ENCODE measurements at regions not wholly inside any gene's neighbourhood (a gene's known extent, or its start where the extent isn't known, plus 50 kb on each side); places are given as distances from the start of the nearest gene placed in this dataset.

- no peak for ATAC-seq
- 30% methylated on average over 5 of the region's 5 CpGs for WGBS (ENCODE audit: low lambda C conversion rate)
Observed at GRCh38 chr17:79224903-79225302, 150.3 kb downstream of the ENGASE start.

More at GRCh38 chr17:79224903-79225302, 150.3 kb downstream of the ENGASE start:
- H3K36me3 ChIP-seq (replicated peaks in 1 of 2; ENCODE audit: control insufficient read depth in 1 of 2, insufficient read depth in 2 of 2, low read length in 2 of 2) = no peaks in the 10 kb centered on the region
- no peaks in the 10 kb centered on the region for H3K79me2 ChIP-seq (ENCODE audit: insufficient read depth, low read length)
- H3K27ac ChIP-seq (ENCODE audit: extremely low read length, insufficient read depth, low read length) = no peak overlapping the region
- intact Hi-C loops (cut with micrococcal nuclease; ENCODE audit: unreplicated experiment) = no loop called here
- FAIRE-seq (no peak), DNase-seq (ENCODE audit: low spot score) (no peak)
- in situ Hi-C loops (cut with HindIII; ENCODE audit: extremely low pct_ligation_motif_present, low pct_unique_long_range_greater_than_20kb) = no loop called here
- TF ChIP-seq, protein P1, sequence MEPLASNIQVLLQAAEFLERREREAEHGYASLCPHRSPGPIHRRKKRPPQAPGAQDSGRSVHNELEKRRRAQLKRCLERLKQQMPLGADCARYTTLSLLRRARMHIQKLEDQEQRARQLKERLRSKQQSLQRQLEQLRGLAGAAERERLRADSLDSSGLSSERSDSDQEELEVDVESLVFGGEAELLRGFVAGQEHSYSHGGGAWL (CRISPR knock-in tag; IDR thresholded peaks at IDR 0.05) = no peak
- no peak for TF ChIP-seq PHF20 (CRISPR knock-in tag; IDR thresholded peaks at IDR 0.05)
- TF ChIP-seq CENPX (CRISPR knock-in tag; IDR thresholded peaks at IDR 0.05) = no peak
- TF ChIP-seq DMTF1 (CRISPR knock-in tag; IDR thresholded peaks at IDR 0.05) = no peak
- TF ChIP-seq KDM5A (IDR thresholded peaks at IDR 0.05; ENCODE audit: borderline replicate concordance, low read length) = no peak
- TF ChIP-seq, protein P2, sequence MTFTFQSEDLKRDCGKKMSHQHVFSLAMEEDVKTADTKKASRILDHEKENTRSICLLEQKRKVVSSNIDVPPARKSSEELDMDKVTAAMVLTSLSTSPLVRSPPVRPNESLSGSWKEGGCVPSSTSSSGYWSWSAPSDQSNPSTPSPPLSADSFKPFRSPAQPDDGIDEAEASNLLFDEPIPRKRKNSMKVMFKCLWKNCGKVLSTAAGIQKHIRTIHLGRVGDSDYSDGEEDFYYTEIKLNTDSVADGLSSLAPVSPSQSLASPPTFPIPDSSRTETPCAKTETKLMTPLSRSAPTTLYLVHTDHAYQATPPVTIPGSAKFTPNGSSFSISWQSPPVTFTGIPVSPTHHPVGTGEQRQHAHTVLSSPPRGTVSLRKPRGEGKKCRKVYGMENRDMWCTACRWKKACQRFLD (CRISPR knock-in tag; IDR thresholded peaks at IDR 0.05; ENCODE audit: borderline replicate concordance) = no peak
- no peak for TF ChIP-seq ZNF382 (CRISPR knock-in tag; IDR thresholded peaks at IDR 0.05; ENCODE audit: borderline replicate concordance)
- TF ChIP-seq FOXK2 (IDR thresholded peaks at IDR 0.05) = no peak
- TF ChIP-seq TBX2 (CRISPR knock-in tag; IDR thresholded peaks at IDR 0.05; ENCODE audit: borderline replicate concordance) = no peak
- no peak for TF ChIP-seq ZNF788 (CRISPR knock-in tag; IDR thresholded peaks at IDR 0.05; ENCODE audit: borderline replicate concordance)
- TF ChIP-seq ZNF614 (CRISPR knock-in tag; IDR thresholded peaks at IDR 0.05; ENCODE audit: borderline replicate concordance) = no peak
- TF ChIP-seq, protein P3, sequence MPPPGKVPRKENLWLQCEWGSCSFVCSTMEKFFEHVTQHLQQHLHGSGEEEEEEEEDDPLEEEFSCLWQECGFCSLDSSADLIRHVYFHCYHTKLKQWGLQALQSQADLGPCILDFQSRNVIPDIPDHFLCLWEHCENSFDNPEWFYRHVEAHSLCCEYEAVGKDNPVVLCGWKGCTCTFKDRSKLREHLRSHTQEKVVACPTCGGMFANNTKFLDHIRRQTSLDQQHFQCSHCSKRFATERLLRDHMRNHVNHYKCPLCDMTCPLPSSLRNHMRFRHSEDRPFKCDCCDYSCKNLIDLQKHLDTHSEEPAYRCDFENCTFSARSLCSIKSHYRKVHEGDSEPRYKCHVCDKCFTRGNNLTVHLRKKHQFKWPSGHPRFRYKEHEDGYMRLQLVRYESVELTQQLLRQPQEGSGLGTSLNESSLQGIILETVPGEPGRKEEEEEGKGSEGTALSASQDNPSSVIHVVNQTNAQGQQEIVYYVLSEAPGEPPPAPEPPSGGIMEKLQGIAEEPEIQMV (CRISPR knock-in tag; IDR thresholded peaks at IDR 0.05; ENCODE audit: low read depth) = no peak
- no peak for TF ChIP-seq GABPB1 (CRISPR knock-in tag; IDR thresholded peaks at IDR 0.05)
- no peak for TF ChIP-seq SUZ12 (IDR thresholded peaks at IDR 0.05; ENCODE audit: low read depth, low read length)
- TF ChIP-seq GPN1 (CRISPR knock-in tag; IDR thresholded peaks at IDR 0.05; ENCODE audit: borderline replicate concordance) = no peak
- H3K27me3 ChIP-seq (ENCODE audit: control insufficient read depth in 1 of 2, insufficient read depth in 2 of 2, low read length in 2 of 2) = peaks cover 24 to 79% of the 10 kb centered on the region in 2 experiments
- H4K20me1 ChIP-seq (ENCODE audit: insufficient read depth, low read length) = peaks cover 8% of the 10 kb centered on the region; the same call in 1 of the 2 replicates
- no peaks in the 10 kb centered on the region for H3K9me3 ChIP-seq (ENCODE audit: low read length)
- no peak overlapping the region for H3K4me3 ChIP-seq (replicated peaks in 1 of 3; ENCODE audit: insufficient read depth in 1 of 3, low read depth in 2 of 3, low read length in 3 of 3)
- no peak overlapping the region for H3K4me2 ChIP-seq (ENCODE audit: low read depth, low read length)
- no peaks in the 10 kb centered on the region for H3K4me1 ChIP-seq (ENCODE audit: insufficient read depth, low read length)
- H3K9ac ChIP-seq (ENCODE audit: insufficient read depth, low read depth, low read length) = no peak overlapping the region
- CTCF ChIA-PET (ENCODE audit: low intra/inter-chr PET ratio, low total read pairs) = no interaction called here
- POLR2A ChIA-PET = no interaction called here
- no TSS peak for BruUV-seq (replicated peaks)
- no peak overlapping the region for H2AFZ ChIP-seq (ENCODE audit: low read length)

Measured in HepG2 (cell line).